ENCODE measurements at regions not wholly inside any gene's neighbourhood (a gene's known extent, or its start where the extent isn't known, plus 50 kb on each side); places are given as distances from the start of the nearest gene placed in this dataset.

GRCh38 chr7:72524037-72524436, 111.9 kb upstream of the CALN1 start:
- DNase-seq: no peak

GRCh38 chr7:72504061-72504706, 92.0 kb upstream of the CALN1 start:
- no peak for DNase-seq

- no peak for DNase-seq
These were observed 91.5 kb upstream of the CALN1 start for GRCh38 chr7:72503644-72504043.

- DNase-seq: no peak
These were observed 82.7 kb upstream of the CALN1 start for GRCh38 chr7:72494807-72495206.

GRCh38 chr7:72493850-72494661, 81.9 kb upstream of the CALN1 start:
- DNase-seq: peak; percentile 72

GRCh38 chr7:72492461-72493065, 80.4 kb upstream of the CALN1 start:
- DNase-seq: no peak

GRCh38 chr7:72490301-72490700, 78.2 kb upstream of the CALN1 start:
- DNase-seq: no peak

- DNase-seq: no peak
These were observed 69.8 kb upstream of the CALN1 start for GRCh38 chr7:72481934-72482333.

GRCh38 chr7:72476608-72477305, 64.6 kb upstream of the CALN1 start:
- DNase-seq: no peak

GRCh38 chr7:72467237-72467636, 55.1 kb upstream of the CALN1 start:
- no peak for DNase-seq

GRCh38 chr7:72466797-72467196, 54.7 kb upstream of the CALN1 start:
- no peak for DNase-seq

GRCh38 chr7:72465521-72465920, 53.4 kb upstream of the CALN1 start:
- no peak for DNase-seq

- DNase-seq: no peak
These were observed 50.2 kb upstream of the CALN1 start for GRCh38 chr7:72462311-72462710.

Measured in stimulated activated CD4-positive, alpha-beta T cell treated with anti-CD3 and anti-CD28 coated beads, Interleukin-15, amount 100 ng/mL, for 24 hours (primary cell).